Esophagus muscularis mucosa (tissue), 4 donors: ENCODE measurements at regions not wholly inside any gene's neighbourhood (a gene's known extent, or its start where the extent isn't known, plus 50 kb on each side); places are given as distances from the start of the nearest gene placed in this dataset.

Source experiments
- DNase-seq: peaks from one replicate; pipeline ENCODE4 v3.0.0-alpha.2; 2017; ENCODE audit errors: extremely low spot score
- H3K27ac ChIP-seq, 4 donors: fragments of 200-600 bp; sonication (generic); replicated peaks in 1 of 4; 1 replicate in 3 of 4; 2 replicates in 1 of 4; pipeline ENCODE4 v1.5.1; 2016 to 2019; ENCODE audit warnings: mild to moderate bottlenecking in 1 of 4
- H3K27me3 ChIP-seq, 4 donors: fragments of 200-600 bp; sonication (generic); one replicate each; pipeline versions ENCODE4 v1.5.1 to v1.6.0; 2016 to 2019
- H3K36me3 ChIP-seq, 4 donors: fragments of 200-600 bp; sonication (generic); one replicate each; pipeline ENCODE4 v1.5.1; 2016 to 2019
- H3K4me1 ChIP-seq, 4 donors: fragments of 200-600 bp; sonication (generic); one replicate each; pipeline ENCODE4 v1.5.1; 2016 to 2019
- H3K4me3 ChIP-seq, 4 donors: fragments of 200-600 bp; sonication (generic); 1 replicate in 2 of 4; 2 replicates in 2 of 4; pipeline ENCODE4 v1.5.1; 2016 to 2019; ENCODE audit warnings: mild to moderate bottlenecking in 4 of 4, moderate library complexity in 1 of 4
- H3K9me3 ChIP-seq, 4 donors: fragments of 200-600 bp; sonication (generic); 1 replicate in 3 of 4; 2 replicates in 1 of 4; pipeline ENCODE4 v1.5.1; 2016 to 2019
- CTCF ChIP-seq, 3 experiments: fragments of 200-600 bp in 2 of 3; fragments of 450-650 bp in 1 of 3; sonication (generic) in 2 of 3; IDR thresholded peaks; one replicate each; pipeline ENCODE4 v1.5.1; 2017 to 2019; ENCODE audit warnings: antibody characterized with exemption in 3 of 3, mild to moderate bottlenecking in 2 of 3, moderate library complexity in 1 of 3
- EP300 ChIP-seq: sonication (generic); formaldehyde crosslinking; IDR thresholded peaks from one replicate; pipeline ENCODE4 v1.6.1; 2017; ENCODE audit warnings: antibody characterized with exemption
- POLR2A ChIP-seq: fragments of 450-650 bp; IDR thresholded peaks from one replicate; pipeline ENCODE4 v1.6.1; 2017; ENCODE audit warnings: antibody characterized with exemption, moderate library complexity, mild to moderate bottlenecking, low read depth
- POLR2AphosphoS5 ChIP-seq, 2 donors: sonication (generic); formaldehyde crosslinking; IDR thresholded peaks; one replicate each; pipeline ENCODE4 v1.6.1; 2017; ENCODE audit warnings: antibody characterized with exemption in 2 of 2
- WGBS: methylation state at CpG from one replicate; pipeline ENCODE4 v1.1.5; 2018; 5-methylcytosine and 5-hydroxymethylcytosine counted together
- intact Hi-C: fragments of 100-400 bp; cut with DNase I; formaldehyde crosslinking; loops from one replicate; pipeline ENCODE4 v1.15.1; 2023

- Histone ChIP-seq H3K9me3 (peaks cover 0 to 12% (median 2%) of the 10 kb centered on the region in 4 donors), H3K27ac (no peak overlapping the region), H3K27me3 (peaks cover 0 to 16% (median 0%) of the 10 kb centered on the region in 4 donors), H3K4me3 (no peak overlapping the region), H3K4me1 (no peaks in the 10 kb centered on the region), H3K36me3 (no peaks in the 10 kb centered on the region)
- intact Hi-C loops: no loop called here
- WGBS: 61% methylated on average over 7 of the region's 11 CpGs
- TF ChIP-seq EP300 (no peak), POLR2A (no peak), POLR2AphosphoS5 (IDR thresholded peaks at IDR 0.05) (no peak), CTCF (IDR thresholded peaks at IDR 0.05) (no peak)
- no peak for DNase-seq
These were observed 347.5 kb upstream of the SALL3 start for GRCh38 chr18:78632111-78632541.

DNA sequence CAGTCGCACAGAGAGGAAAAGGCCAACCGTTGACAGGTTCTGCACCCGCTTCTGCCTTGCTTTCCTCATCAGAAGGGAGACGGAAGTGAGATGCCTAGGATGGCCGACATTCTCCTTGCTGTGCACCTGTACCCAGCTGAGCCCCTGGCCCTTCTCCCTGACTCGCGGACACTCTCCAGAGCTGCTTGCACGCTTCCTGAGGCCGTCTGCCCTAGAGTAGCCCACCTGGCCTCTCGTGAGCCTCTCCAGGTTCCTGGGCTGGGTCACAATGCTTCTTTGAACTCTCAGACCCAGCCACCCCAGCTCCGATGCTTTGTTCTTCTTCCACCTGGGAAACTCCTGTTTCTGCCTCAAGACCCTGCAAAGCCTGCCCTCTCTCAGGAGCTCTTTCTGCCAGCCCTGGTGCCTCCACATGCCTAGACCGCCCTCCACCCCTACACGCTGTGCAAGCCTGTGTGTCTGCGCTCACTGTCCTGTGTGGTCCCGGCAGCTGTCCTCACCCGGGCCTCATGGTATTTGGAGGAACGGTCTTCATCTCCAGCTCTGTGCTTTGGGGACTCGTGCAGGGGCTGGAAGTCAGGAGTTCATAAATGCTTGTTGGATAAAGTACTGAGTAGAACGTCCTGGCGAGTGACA lies 345.4 kb upstream of the SALL3 start:
- H3K27me3 ChIP-seq: no peaks in the 10 kb centered on the region
- TF ChIP-seq CTCF (IDR thresholded peaks at IDR 0.05) (no peak), EP300 (no peak), POLR2AphosphoS5 (IDR thresholded peaks at IDR 0.05) (no peak), POLR2A (no peak)
- H3K36me3 ChIP-seq: no peaks in the 10 kb centered on the region
- peaks cover 0 to 12% (median 2%) of the 10 kb centered on the region in 4 donors for H3K9me3 ChIP-seq
- H3K4me1 ChIP-seq: no peaks in the 10 kb centered on the region
- H3K4me3 ChIP-seq: no peak overlapping the region
- H3K27ac ChIP-seq: no peak overlapping the region
- no peak for DNase-seq
- intact Hi-C loops: no loop called here
- WGBS: 88% methylated on average over 18 of the region's 20 CpGs

DNA sequence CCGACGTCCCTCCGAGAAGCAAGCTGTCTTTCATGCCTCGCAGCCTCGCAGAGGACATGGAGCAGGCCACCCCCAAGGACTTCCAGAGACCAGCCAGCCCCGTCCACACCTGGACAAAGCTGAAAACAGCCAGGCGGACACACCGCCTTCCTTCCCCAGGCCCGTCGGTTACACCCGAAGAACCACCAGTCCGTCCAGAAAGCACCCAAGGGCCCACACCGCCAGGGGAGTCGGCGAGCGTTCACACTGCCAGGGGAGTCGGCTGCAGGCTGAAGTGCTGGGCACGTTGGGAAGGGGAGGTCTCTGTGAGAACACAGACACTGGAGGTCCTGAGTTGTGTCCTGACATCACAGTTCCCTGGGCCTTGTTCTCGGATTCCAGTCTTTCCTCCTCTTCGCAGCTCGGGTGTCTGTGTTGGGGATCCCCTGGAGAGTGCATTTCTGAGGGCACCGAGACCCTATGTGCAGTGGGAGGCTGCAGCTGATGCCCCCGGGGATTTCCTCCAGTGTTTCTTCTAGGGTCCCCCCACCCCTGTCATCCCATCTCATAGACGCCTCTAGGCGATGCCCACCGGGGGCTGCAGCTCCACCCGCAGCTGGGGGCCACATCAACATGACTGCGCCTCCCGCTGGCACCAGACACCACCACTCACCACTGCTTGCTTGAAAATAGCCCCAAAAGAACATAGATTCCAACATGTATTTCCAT lies 344.4 kb upstream of the SALL3 start:
- H3K36me3 ChIP-seq: no peaks in the 10 kb centered on the region
- no peak overlapping the region for H3K4me3 ChIP-seq
- H3K27ac ChIP-seq: no peak overlapping the region
- TF ChIP-seq POLR2AphosphoS5 (IDR thresholded peaks at IDR 0.05) (no peak), POLR2A (no peak), EP300 (no peak), CTCF (IDR thresholded peaks at IDR 0.05) (no peak)
- 92% methylated on average over 23 of the region's 29 CpGs for WGBS
- intact Hi-C loops: no loop called here
- no peaks in the 10 kb centered on the region for H3K4me1 ChIP-seq
- H3K9me3 ChIP-seq: peaks cover 0 to 5% (median 1%) of the 10 kb centered on the region in 4 donors
- no peak for DNase-seq
- no peaks in the 10 kb centered on the region for H3K27me3 ChIP-seq

DNA sequence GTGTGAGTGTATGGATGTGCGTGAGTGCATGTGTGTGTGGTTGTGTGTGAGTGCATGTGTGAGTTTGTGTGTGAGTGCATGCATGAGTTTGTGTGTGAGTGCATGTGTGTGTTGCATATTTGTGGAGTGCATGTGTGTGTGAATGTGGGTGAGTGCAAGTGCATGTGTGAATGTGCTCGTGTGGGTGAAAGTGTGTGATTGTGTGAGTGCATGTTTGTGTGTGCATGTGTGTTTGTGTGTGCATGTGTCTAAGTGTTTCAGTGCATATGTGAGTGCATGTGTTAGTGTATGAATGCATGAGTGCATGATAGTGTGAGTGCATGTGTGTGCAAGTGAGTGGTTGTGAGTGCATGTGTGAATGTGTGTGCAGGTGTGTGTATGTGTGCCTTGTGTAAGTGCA lies 343.4 kb upstream of the SALL3 start:
- WGBS: 100% methylated on average over 2 of the region's 2 CpGs
- no peak overlapping the region for H3K27ac ChIP-seq
- TF ChIP-seq EP300 (no peak), POLR2AphosphoS5 (IDR thresholded peaks at IDR 0.05) (no peak), CTCF (IDR thresholded peaks at IDR 0.05) (no peak), POLR2A (no peak)

More for the DNA sequence above, 343.4 kb upstream of the SALL3 start:
- intact Hi-C loops: no loop called here
- Histone ChIP-seq H3K36me3 (no peaks in the 10 kb centered on the region), H3K4me1 (no peaks in the 10 kb centered on the region), H3K27me3 (no peaks in the 10 kb centered on the region), H3K9me3 (no peaks in the 10 kb centered on the region), H3K4me3 (no peak overlapping the region)
- DNase-seq: no peak
